ENCODE measurements at regions not wholly inside any gene's neighbourhood (a gene's known extent, or its start where the extent isn't known, plus 50 kb on each side); places are given as distances from the start of the nearest gene placed in this dataset.
A peak's percentile ranks its signal among the peaks of the same experiment; 100 is the strongest.
"Not testable (repeated sequence)": the region's sequence is repeated elsewhere in the genome, so short reads cannot be mapped to it uniquely, and the experiment has no call there.

- H3K9me3 Mint-ChIP-seq = peaks cover 4% of the 10 kb centered on the region
- no peak overlapping the region for H3K4me3 Mint-ChIP-seq
- no peaks in the 10 kb centered on the region for H3K4me1 Mint-ChIP-seq
- no peak for ATAC-seq (replicated peaks)
- no peak overlapping the region for H3K27ac Mint-ChIP-seq
- H3K27me3 Mint-ChIP-seq = peaks cover 15% of the 10 kb centered on the region
- no peaks in the 10 kb centered on the region for H3K36me3 Mint-ChIP-seq (ENCODE audit: low read depth)
These were observed 64.8 kb upstream of the TBC1D3K start for GRCh38 chr17:37859451-37859850.

GRCh38 chr17:37858391-37858790 is 65.8 kb upstream of the TBC1D3K start:
- not testable (repeated sequence) for H3K4me1 Mint-ChIP-seq; H3K27ac Mint-ChIP-seq; H3K4me3 Mint-ChIP-seq; H3K9me3 Mint-ChIP-seq; ATAC-seq (replicated peaks); H3K36me3 Mint-ChIP-seq (ENCODE audit: low read depth)
- peaks cover 11% of the 10 kb centered on the region for H3K27me3 Mint-ChIP-seq

GRCh38 chr17:37856245-37856644 is 68.0 kb upstream of the TBC1D3K start:
- peaks cover 4% of the 10 kb centered on the region for H3K9me3 Mint-ChIP-seq
- H3K27me3 Mint-ChIP-seq = peaks cover 12% of the 10 kb centered on the region
- no peaks in the 10 kb centered on the region for H3K36me3 Mint-ChIP-seq (ENCODE audit: low read depth)
- no peaks in the 10 kb centered on the region for H3K4me1 Mint-ChIP-seq
- H3K4me3 Mint-ChIP-seq = no peak overlapping the region
- no peak overlapping the region for H3K27ac Mint-ChIP-seq
- no peak for ATAC-seq (replicated peaks)

GRCh38 chr17:37849617-37849972 is 74.6 kb upstream of the TBC1D3K start:
- H3K9me3 Mint-ChIP-seq = no peaks in the 10 kb centered on the region
- no peaks in the 10 kb centered on the region for H3K36me3 Mint-ChIP-seq (ENCODE audit: low read depth)
- peaks cover 13% of the 10 kb centered on the region for H3K27me3 Mint-ChIP-seq
- peak overlapping the region; percentile 16 for H3K27ac Mint-ChIP-seq
- H3K4me3 Mint-ChIP-seq = peak overlapping the region; percentile 4
- ATAC-seq (replicated peaks) = no peak
- peaks cover 5% of the 10 kb centered on the region for H3K4me1 Mint-ChIP-seq

- H3K27ac Mint-ChIP-seq = peak overlapping the region; percentile 16
- peaks cover 5% of the 10 kb centered on the region for H3K4me1 Mint-ChIP-seq
- H3K36me3 Mint-ChIP-seq (ENCODE audit: low read depth) = no peaks in the 10 kb centered on the region
- H3K27me3 Mint-ChIP-seq = peaks cover 14% of the 10 kb centered on the region
- H3K4me3 Mint-ChIP-seq = peak overlapping the region; percentile 4
- no peaks in the 10 kb centered on the region for H3K9me3 Mint-ChIP-seq
- peak; percentile 95 for ATAC-seq (replicated peaks)
These were observed 75.3 kb upstream of the TBC1D3K start for GRCh38 chr17:37848690-37849616.

GRCh38 chr17:37847811-37848331 is 76.3 kb upstream of the TBC1D3K start:
- Mint-ChIP-seq H3K9me3 (no peaks in the 10 kb centered on the region), H3K27me3 (peaks cover 14% of the 10 kb centered on the region), H3K36me3 (ENCODE audit: low read depth) (no peaks in the 10 kb centered on the region), H3K4me3 (no peak overlapping the region), H3K4me1 (peaks cover 5% of the 10 kb centered on the region), H3K27ac (no peak overlapping the region)
- ATAC-seq (replicated peaks) = peak; percentile 14

- Mint-ChIP-seq H3K4me1 (peaks cover 5% of the 10 kb centered on the region), H3K27ac (no peak overlapping the region), H3K9me3 (no peaks in the 10 kb centered on the region), H3K36me3 (ENCODE audit: low read depth) (no peaks in the 10 kb centered on the region), H3K27me3 (peaks cover 14% of the 10 kb centered on the region), H3K4me3 (no peak overlapping the region)
- ATAC-seq (replicated peaks) = no peak
These were observed 77.1 kb upstream of the TBC1D3K start for GRCh38 chr17:37847102-37847501.

- peak overlapping the region; percentile 19 for H3K4me3 Mint-ChIP-seq
- peaks cover 5% of the 10 kb centered on the region for H3K4me1 Mint-ChIP-seq
- no peak overlapping the region for H3K27ac Mint-ChIP-seq
- no peaks in the 10 kb centered on the region for H3K9me3 Mint-ChIP-seq
- ATAC-seq (replicated peaks) = no peak
- H3K36me3 Mint-ChIP-seq (ENCODE audit: low read depth) = no peaks in the 10 kb centered on the region
- peaks cover 13% of the 10 kb centered on the region for H3K27me3 Mint-ChIP-seq
These were observed 79.3 kb upstream of the TBC1D3K start for GRCh38 chr17:37844977-37845293.

GRCh38 chr17:37844158-37844976 is 79.8 kb upstream of the TBC1D3K start:
- no peaks in the 10 kb centered on the region for H3K36me3 Mint-ChIP-seq (ENCODE audit: low read depth)
- no peak overlapping the region for H3K27ac Mint-ChIP-seq
- no peaks in the 10 kb centered on the region for H3K9me3 Mint-ChIP-seq
- H3K4me3 Mint-ChIP-seq = peak overlapping the region; percentile 19
- peaks cover 4% of the 10 kb centered on the region for H3K4me1 Mint-ChIP-seq
- ATAC-seq (replicated peaks) = peak; percentile 74
- H3K27me3 Mint-ChIP-seq = peaks cover 13% of the 10 kb centered on the region

- no peaks in the 10 kb centered on the region for H3K4me1 Mint-ChIP-seq
- no peaks in the 10 kb centered on the region for H3K9me3 Mint-ChIP-seq
- H3K36me3 Mint-ChIP-seq (ENCODE audit: low read depth) = no peaks in the 10 kb centered on the region
- no peak for ATAC-seq (replicated peaks)
- H3K27ac Mint-ChIP-seq = no peak overlapping the region
- H3K4me3 Mint-ChIP-seq = no peak overlapping the region
- H3K27me3 Mint-ChIP-seq = peaks cover 21% of the 10 kb centered on the region
These were observed 81.8 kb upstream of the TBC1D3K start for GRCh38 chr17:37842401-37842800.

- no peak overlapping the region for H3K4me3 Mint-ChIP-seq
- H3K4me1 Mint-ChIP-seq = no peaks in the 10 kb centered on the region
- H3K9me3 Mint-ChIP-seq = no peaks in the 10 kb centered on the region
- no peak overlapping the region for H3K27ac Mint-ChIP-seq
- ATAC-seq (replicated peaks) = no peak
- no peaks in the 10 kb centered on the region for H3K36me3 Mint-ChIP-seq (ENCODE audit: low read depth)
- peaks cover 27% of the 10 kb centered on the region for H3K27me3 Mint-ChIP-seq
These were observed 83.0 kb upstream of the TBC1D3K start for GRCh38 chr17:37841232-37841631.

GRCh38 chr17:37840576-37840975 is 83.6 kb upstream of the TBC1D3K start:
- Mint-ChIP-seq H3K27ac (no peak overlapping the region), H3K4me1 (no peaks in the 10 kb centered on the region), H3K4me3 (no peak overlapping the region), H3K27me3 (peaks cover 28% of the 10 kb centered on the region), H3K9me3 (no peaks in the 10 kb centered on the region), H3K36me3 (ENCODE audit: low read depth) (no peaks in the 10 kb centered on the region)
- no peak for ATAC-seq (replicated peaks)

GRCh38 chr17:37839196-37839978 is 84.8 kb upstream of the TBC1D3K start:
- Mint-ChIP-seq H3K4me3 (no peak overlapping the region), H3K36me3 (ENCODE audit: low read depth) (no peaks in the 10 kb centered on the region), H3K4me1 (no peaks in the 10 kb centered on the region), H3K27ac (no peak overlapping the region), H3K9me3 (no peaks in the 10 kb centered on the region), H3K27me3 (peaks cover 26% of the 10 kb centered on the region)
- ATAC-seq (replicated peaks) = no peak

GRCh38 chr17:37838276-37838675 is 85.9 kb upstream of the TBC1D3K start:
- Mint-ChIP-seq H3K27me3 (peaks cover 25% of the 10 kb centered on the region), H3K4me1 (no peaks in the 10 kb centered on the region), H3K36me3 (ENCODE audit: low read depth) (no peaks in the 10 kb centered on the region), H3K4me3 (no peak overlapping the region), H3K27ac (no peak overlapping the region), H3K9me3 (no peaks in the 10 kb centered on the region)
- no peak for ATAC-seq (replicated peaks)

Measured in activated T-helper 17 cell treated with anti-CD3 and anti-CD28 coated beads, Interleukin-2, amount 50 U/mL, for 72 hours (primary cell).